HEK293T (cell line): ENCODE measurements at regions not wholly inside any gene's neighbourhood (a gene's known extent, or its start where the extent isn't known, plus 50 kb on each side); places are given as distances from the start of the nearest gene placed in this dataset.

Experiments
- CTCF ChIA-PET: fragments of 350-600 bp; formaldehyde crosslinking; extraction: SDS; loops from one replicate; lab custom pipeline; 2021; ENCODE audit warnings: antibody characterized with exemption, inconsistent platforms; lab: Yijun Ruan, JAX
- POLR2A ChIA-PET: fragments of 350-600 bp; formaldehyde crosslinking; extraction: SDS; loops from one replicate; lab custom pipeline; 2020; ENCODE audit warnings: antibody characterized with exemption, inconsistent platforms; lab: Yijun Ruan, JAX
- DNase-seq: peaks from one replicate; pipeline ENCODE4 v3.0.0; 2012; ENCODE audit warnings: mixed read lengths; ENCODE audit errors: extremely low spot score
- ARNT ChIP-seq: fragments of 450-650 bp; IDR thresholded peaks from 2 replicates; pipeline ENCODE4 v1.6.1; 2017; ENCODE audit warnings: mild to moderate bottlenecking
- BHLHE40 ChIP-seq: fragments of 450-650 bp; IDR thresholded peaks from 2 replicates; pipeline ENCODE4 v1.6.1; 2016; ENCODE audit warnings: mild to moderate bottlenecking, moderate library complexity, borderline replicate concordance
- CTBP1 ChIP-seq: fragments of 450-650 bp; IDR thresholded peaks from 2 replicates; pipeline ENCODE4 v1.6.1; 2016; ENCODE audit warnings: borderline replicate concordance
- ELF4 ChIP-seq: fragments of 450-650 bp; IDR thresholded peaks from 2 replicates; pipeline ENCODE4 v1.6.1; 2017; ENCODE audit warnings: antibody characterized with exemption
- FOXA1 ChIP-seq: fragments of 450-650 bp; IDR thresholded peaks from 2 replicates; pipeline ENCODE4 v1.6.1; 2016; ENCODE audit warnings: mild to moderate bottlenecking
- FOXK2 ChIP-seq: fragments of 450-650 bp; IDR thresholded peaks from 2 replicates; pipeline ENCODE4 v1.6.1; 2016; ENCODE audit warnings: mild to moderate bottlenecking
- FOXM1 ChIP-seq: fragments of 450-650 bp; IDR thresholded peaks from 2 replicates; pipeline ENCODE4 v1.6.1; 2017; ENCODE audit warnings: mild to moderate bottlenecking, borderline replicate concordance
- HDGF ChIP-seq: fragments of 450-650 bp; IDR thresholded peaks from 2 replicates; pipeline ENCODE4 v1.6.1; 2017; ENCODE audit warnings: antibody characterized with exemption, borderline replicate concordance
- L3MBTL2 ChIP-seq: fragments of 450-650 bp; conservative IDR thresholded peaks from 2 replicates; pipeline ENCODE4 v1.6.1; 2016; ENCODE audit warnings: mild to moderate bottlenecking
- LEF1 ChIP-seq: fragments of 450-650 bp; IDR thresholded peaks from 2 replicates; pipeline ENCODE4 v1.6.1; 2017; ENCODE audit warnings: mild to moderate bottlenecking, borderline replicate concordance
- NFRKB ChIP-seq: fragments of 450-650 bp; IDR thresholded peaks from 2 replicates; pipeline ENCODE4 v1.6.1; 2016; ENCODE audit warnings: mild to moderate bottlenecking, moderate library complexity
- SP1 ChIP-seq: fragments of 450-650 bp; IDR thresholded peaks from 2 replicates; pipeline ENCODE4 v1.6.1; 2017
- SUZ12 ChIP-seq: fragments of 450-650 bp; IDR thresholded peaks from 2 replicates; pipeline ENCODE4 v1.6.1; 2016; ENCODE audit warnings: mild to moderate bottlenecking
- TARDBP ChIP-seq: fragments of 450-650 bp; IDR thresholded peaks from 2 replicates; pipeline ENCODE4 v1.6.1; 2016
- ZNF384 ChIP-seq: fragments of 450-650 bp; IDR thresholded peaks from 2 replicates; pipeline ENCODE4 v1.6.1; 2016
- TF ChIP-seq, protein P1 (sequence below): fragments of 450-650 bp; IDR thresholded peaks from 2 replicates; pipeline ENCODE4 v1.6.1; 2016

DNA sequence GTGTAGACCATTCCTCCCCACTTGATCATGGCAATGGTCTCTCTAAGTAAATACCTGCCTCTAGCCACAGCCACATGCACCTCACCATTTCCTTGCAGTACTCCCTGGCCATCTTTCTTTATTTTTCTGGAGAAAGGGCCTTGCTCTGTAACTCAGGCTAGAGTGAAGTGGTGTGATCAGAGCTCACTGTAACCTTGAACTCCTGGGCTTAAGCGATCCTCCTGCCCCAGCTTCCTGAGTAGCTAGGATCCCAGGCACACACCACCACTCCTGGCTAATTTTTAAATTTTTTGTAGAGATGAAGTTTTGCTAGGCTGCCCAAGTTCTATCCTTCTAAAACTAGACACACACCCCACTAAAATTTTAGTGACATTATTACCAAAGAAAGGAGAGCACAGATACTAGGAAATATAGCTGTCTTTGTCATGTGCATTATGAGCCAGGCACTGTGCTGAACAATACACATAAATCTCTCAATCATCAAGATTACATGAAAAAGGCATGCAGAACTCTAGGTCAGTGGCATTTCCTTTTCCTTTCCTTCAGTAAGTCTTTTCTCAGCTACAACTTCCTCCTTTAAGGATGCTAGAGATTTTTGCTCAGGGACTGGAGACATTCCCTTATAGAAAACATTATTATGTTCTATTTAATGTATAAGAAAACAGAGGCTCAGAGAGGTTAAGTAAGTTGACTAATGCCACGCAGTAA is 95.0 kb upstream of the SERBP1 start:
- no peak for DNase-seq
- TF ChIP-seq SP1, result no peak
- no peak for TF ChIP-seq SUZ12
- TF ChIP-seq LEF1, result no peak
- no peak for TF ChIP-seq ZNF384
- no peak for TF ChIP-seq TARDBP
- TF ChIP-seq ARNT, result no peak
- TF ChIP-seq ELF4, result no peak
- no peak for TF ChIP-seq HDGF
- TF ChIP-seq, protein P1, sequence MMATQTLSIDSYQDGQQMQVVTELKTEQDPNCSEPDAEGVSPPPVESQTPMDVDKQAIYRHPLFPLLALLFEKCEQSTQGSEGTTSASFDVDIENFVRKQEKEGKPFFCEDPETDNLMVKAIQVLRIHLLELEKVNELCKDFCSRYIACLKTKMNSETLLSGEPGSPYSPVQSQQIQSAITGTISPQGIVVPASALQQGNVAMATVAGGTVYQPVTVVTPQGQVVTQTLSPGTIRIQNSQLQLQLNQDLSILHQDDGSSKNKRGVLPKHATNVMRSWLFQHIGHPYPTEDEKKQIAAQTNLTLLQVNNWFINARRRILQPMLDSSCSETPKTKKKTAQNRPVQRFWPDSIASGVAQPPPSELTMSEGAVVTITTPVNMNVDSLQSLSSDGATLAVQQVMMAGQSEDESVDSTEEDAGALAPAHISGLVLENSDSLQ, result no peak
- no peak for TF ChIP-seq BHLHE40
- no peak for TF ChIP-seq FOXA1
- no peak for TF ChIP-seq NFRKB
- ChIA-PET CTCF (interaction anchor here (0.9 to 1.6 kb wide), 3 partner anchors 10 to 225 kb away, joined by 3 to 6 read pairs (median 3); no protein-coding TSS in a partner anchor), POLR2A (no interaction called here)

DNA sequence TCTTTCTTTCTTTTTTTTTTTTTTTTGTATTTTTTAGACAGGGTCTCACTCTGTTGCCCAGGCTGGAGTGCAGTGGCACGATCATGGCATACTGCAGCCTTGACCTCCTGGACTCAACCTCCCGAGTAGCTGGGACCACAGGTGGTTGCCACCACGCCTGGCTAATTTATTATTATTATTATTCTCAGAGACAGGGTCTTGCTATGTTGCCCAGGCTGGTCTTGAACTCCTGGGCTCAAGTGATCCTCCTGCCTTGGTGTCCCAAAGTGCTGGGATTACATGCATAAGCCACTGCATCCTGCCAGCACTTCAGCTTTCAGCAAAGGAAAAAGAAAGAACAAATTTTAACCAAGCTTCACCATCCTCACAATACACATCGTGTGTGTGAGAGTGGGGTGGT is 97.9 kb upstream of the SERBP1 start:
- TF ChIP-seq NFRKB, result no peak
- TF ChIP-seq LEF1, result no peak
- POLR2A ChIA-PET, result no interaction called here
- DNase-seq, result no peak
- CTCF ChIA-PET, result interaction anchor here (1.3 to 2.0 kb wide), 2 partner anchors 232 to 322 kb away, joined by 5 to 7 read pairs; no protein-coding TSS in a partner anchor

DNA sequence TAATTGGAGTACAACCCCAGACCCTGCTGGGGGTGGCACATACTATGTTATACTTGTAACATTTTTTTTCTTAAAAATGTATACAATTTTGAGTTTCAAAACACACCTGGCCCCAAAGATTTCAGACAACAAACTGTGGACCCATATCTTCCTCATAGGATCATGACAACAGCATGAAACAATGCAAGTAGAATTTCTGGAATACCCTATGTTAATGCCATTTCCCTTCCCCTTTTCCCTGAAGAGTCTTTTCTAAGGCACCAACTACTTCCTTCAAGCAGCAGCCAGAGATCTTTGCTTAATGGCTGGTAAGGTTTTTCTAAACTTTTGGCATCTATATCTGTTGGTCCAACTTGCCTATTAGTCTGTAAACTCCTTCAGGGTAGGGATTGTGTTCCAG is 99.9 kb upstream of the SERBP1 start:
- CTCF ChIA-PET, result interaction anchor here (2.0 kb wide), 1 partner anchor 230 kb away, joined by 7 read pairs; no protein-coding TSS in a partner anchor
- TF ChIP-seq SP1 (no peak), CTBP1 (no peak), ARNT (no peak), ELF4 (no peak), LEF1 (no peak), SUZ12 (no peak), HDGF (no peak)
- POLR2A ChIA-PET, result no interaction called here
- no peak for DNase-seq

DNA sequence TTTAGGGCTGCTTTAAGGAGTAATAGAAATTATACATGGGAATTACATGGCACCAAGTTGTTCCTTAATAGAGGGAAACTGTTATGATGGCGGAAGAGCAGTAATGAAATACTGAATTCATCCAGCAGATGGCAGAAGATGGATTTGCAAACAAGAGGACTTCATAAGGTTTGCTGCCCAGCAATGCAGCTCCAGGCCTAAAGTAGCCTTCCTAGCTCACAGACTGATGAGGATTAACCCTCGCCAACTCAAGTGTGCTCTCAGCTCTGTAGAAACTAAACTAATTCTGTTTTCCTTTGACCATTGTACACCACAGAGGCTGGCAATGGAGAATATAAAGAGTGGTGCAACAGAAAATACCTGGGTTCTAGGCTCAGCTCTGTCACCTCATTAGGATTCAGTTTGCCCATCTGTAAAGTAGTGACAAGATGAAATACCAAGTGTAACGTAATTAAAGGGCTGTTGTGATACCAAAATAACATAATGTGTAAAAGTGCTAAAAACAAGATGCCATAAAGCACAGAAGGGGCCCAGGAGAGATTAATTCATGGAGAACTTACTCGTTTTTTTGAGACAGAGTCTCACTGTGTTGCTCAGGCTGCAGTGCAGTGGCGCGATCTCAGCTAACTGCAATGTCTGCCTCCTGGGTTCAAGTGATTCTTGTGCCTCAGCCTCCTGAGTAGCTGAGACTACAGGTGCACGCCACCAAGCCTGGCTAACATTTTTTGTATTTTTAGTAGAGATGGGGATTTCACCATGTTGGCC is 102.4 kb upstream of the SERBP1 start:
- peak; percentile 85 for DNase-seq
- ChIA-PET POLR2A (interaction anchor here (1.1 kb wide), 1 partner anchor 152 kb away, joined by 4 read pairs; the partner anchor contains the start of gene GADD45A), CTCF (interaction anchor here (0.7 to 3.9 kb wide), 9 partner anchors 9 to 234 kb away, joined by 3 to 57 read pairs (median 3); no protein-coding TSS in a partner anchor)
- TF ChIP-seq LEF1, result no peak
- TF ChIP-seq HDGF, result no peak
- TF ChIP-seq SP1, result no peak
- TF ChIP-seq L3MBTL2, result no peak
- no peak for TF ChIP-seq BHLHE40
- TF ChIP-seq ZNF384, result no peak
- no peak for TF ChIP-seq CTBP1
- TF ChIP-seq TARDBP, result no peak
- no peak for TF ChIP-seq ARNT
- TF ChIP-seq FOXM1, result no peak
- no peak for TF ChIP-seq FOXA1
- TF ChIP-seq, protein P1, result no peak
- TF ChIP-seq NFRKB, result no peak
- no peak for TF ChIP-seq FOXK2

DNA sequence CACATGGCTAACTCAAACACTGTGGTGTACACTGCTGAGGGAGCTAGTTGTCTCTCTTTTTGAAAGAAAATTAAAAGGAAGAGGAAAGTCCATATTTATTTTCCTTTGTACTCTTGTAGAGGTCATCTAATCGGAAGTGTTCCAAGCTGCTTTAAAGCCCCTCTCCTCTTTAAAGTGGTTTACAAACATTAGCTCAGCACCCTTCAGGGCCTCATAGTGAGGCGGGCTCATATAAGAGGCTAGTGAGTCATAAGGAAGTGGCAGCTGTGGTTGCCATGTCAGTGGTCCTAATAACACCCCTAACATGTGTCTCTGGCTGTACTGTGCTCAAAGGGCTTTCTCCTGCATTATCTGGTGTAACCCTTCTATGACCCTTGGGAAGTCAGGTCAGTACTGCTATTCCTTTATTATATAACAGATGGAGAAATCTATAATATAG is 104.4 kb upstream of the SERBP1 start:
- DNase-seq, result no peak
- TF ChIP-seq, protein P1, result no peak
- no peak for TF ChIP-seq ZNF384
- no peak for TF ChIP-seq BHLHE40
- TF ChIP-seq FOXA1, result no peak
- no peak for TF ChIP-seq HDGF
- ChIA-PET POLR2A (no interaction called here), CTCF (interaction anchor here (0.6 to 3.9 kb wide), 10 partner anchors 8 to 296 kb away, joined by 3 to 57 read pairs (median 4); partner anchors contain the start of gene GADD45A)

DNA sequence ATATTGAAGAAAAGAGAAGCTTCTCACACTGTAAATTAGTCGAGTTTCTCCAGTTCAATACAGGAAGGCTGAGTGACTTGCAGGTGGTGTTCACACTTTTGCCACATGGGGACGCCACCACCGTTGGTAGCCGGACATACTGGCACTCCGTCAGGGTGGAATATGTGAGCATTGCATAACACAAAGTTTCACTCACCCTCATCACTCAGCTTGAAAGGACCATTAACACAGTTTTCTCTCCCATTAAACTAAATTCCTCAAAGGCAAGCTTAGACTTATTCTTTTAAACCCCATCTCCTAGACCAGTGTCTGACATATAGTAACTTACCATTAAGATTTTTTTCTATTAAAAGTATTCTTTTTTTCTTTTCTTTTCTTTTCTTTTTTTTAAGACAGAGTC is 105.3 kb upstream of the SERBP1 start:
- TF ChIP-seq, protein P1, result peak; percentile 62
- TF ChIP-seq LEF1, result no peak
- TF ChIP-seq SUZ12, result no peak
- TF ChIP-seq NFRKB, result no peak
- TF ChIP-seq ARNT, result no peak
- no peak for TF ChIP-seq FOXK2
- no peak for TF ChIP-seq BHLHE40
- peak; percentile 86 for DNase-seq
- ChIA-PET CTCF (interaction anchor here (0.6 to 3.9 kb wide), 14 partner anchors 9 to 315 kb away, joined by 3 to 57 read pairs (median 4); partner anchors contain the start of gene GADD45A), POLR2A (no interaction called here)
